ENCODE measurements at regions not wholly inside any gene's neighbourhood (a gene's known extent, or its start where the extent isn't known, plus 50 kb on each side); places are given as distances from the start of the nearest gene placed in this dataset.

- DNase-seq (ENCODE audit: low read depth in 2 of 2), result no peak
- no peak for TF ChIP-seq CTCF (IDR thresholded peaks at IDR 0.05; ENCODE audit: low read depth, low read length)
- H3K4me3 ChIP-seq (replicated peaks in 1 of 2; ENCODE audit: low read depth in 2 of 2, low read length in 2 of 2), result no peak overlapping the region
These were observed 210.5 kb upstream of the SHH start for GRCh38 chr7:156022483-156023459.

- TF ChIP-seq CTCF (IDR thresholded peaks at IDR 0.05; ENCODE audit: low read depth, low read length), result no peak
- no peak for DNase-seq (ENCODE audit: low read depth in 2 of 2)
- no peak overlapping the region for H3K4me3 ChIP-seq (replicated peaks in 1 of 2; ENCODE audit: low read depth in 2 of 2, low read length in 2 of 2)
These were observed 209.2 kb upstream of the SHH start for GRCh38 chr7:156021471-156021870.

- no peak for DNase-seq (ENCODE audit: low read depth in 2 of 2)
- no peak overlapping the region for H3K4me3 ChIP-seq (replicated peaks in 1 of 2; ENCODE audit: low read depth in 2 of 2, low read length in 2 of 2)
- no peak for TF ChIP-seq CTCF (IDR thresholded peaks at IDR 0.05; ENCODE audit: low read depth, low read length)
These were observed 208.3 kb upstream of the SHH start for GRCh38 chr7:156020566-156020965.

- no peak overlapping the region for H3K4me3 ChIP-seq (replicated peaks in 1 of 2; ENCODE audit: low read depth in 2 of 2, low read length in 2 of 2)
- TF ChIP-seq CTCF (IDR thresholded peaks at IDR 0.05; ENCODE audit: low read depth, low read length), result no peak
- no peak for DNase-seq (ENCODE audit: low read depth in 2 of 2)
These were observed 207.7 kb upstream of the SHH start for GRCh38 chr7:156019776-156020565.

- no peak for DNase-seq (ENCODE audit: low read depth in 2 of 2)
- no peak overlapping the region for H3K4me3 ChIP-seq (replicated peaks in 1 of 2; ENCODE audit: low read depth in 2 of 2, low read length in 2 of 2)
- no peak for TF ChIP-seq CTCF (IDR thresholded peaks at IDR 0.05; ENCODE audit: low read depth, low read length)
These were observed 207.0 kb upstream of the SHH start for GRCh38 chr7:156019308-156019707.

- DNase-seq (ENCODE audit: low read depth in 2 of 2), result no peak
- H3K4me3 ChIP-seq (replicated peaks in 1 of 2; ENCODE audit: low read depth in 2 of 2, low read length in 2 of 2), result no peak overlapping the region
- TF ChIP-seq CTCF (IDR thresholded peaks at IDR 0.05; ENCODE audit: low read depth, low read length), result no peak
These were observed 205.8 kb upstream of the SHH start for GRCh38 chr7:156017916-156018700.
